Retinal pigment epithelial cell (primary cell): ENCODE measurements at regions not wholly inside any gene's neighbourhood (a gene's known extent, or its start where the extent isn't known, plus 50 kb on each side); places are given as distances from the start of the nearest gene placed in this dataset.
A peak's percentile ranks its signal among the peaks of the same experiment; 100 is the strongest.

ENCODE experiments used
- DNase-seq: peaks from one replicate; pipeline ENCODE4 v3.0.0-alpha.2; 2010; ENCODE audit warnings: low read depth
- H3K4me3 ChIP-seq: 2 replicates; pipeline ENCODE4 v1.5.1; 2011; ENCODE audit warnings: mild to moderate bottlenecking, low read length, control low read depth, moderate library complexity
- TF ChIP-seq, protein P1 (sequence below): conservative IDR thresholded peaks from 2 replicates; pipeline ENCODE4 v1.5.1; 2011; ENCODE audit warnings: low read depth, low read length, control low read depth, inconsistent platforms

DNA sequence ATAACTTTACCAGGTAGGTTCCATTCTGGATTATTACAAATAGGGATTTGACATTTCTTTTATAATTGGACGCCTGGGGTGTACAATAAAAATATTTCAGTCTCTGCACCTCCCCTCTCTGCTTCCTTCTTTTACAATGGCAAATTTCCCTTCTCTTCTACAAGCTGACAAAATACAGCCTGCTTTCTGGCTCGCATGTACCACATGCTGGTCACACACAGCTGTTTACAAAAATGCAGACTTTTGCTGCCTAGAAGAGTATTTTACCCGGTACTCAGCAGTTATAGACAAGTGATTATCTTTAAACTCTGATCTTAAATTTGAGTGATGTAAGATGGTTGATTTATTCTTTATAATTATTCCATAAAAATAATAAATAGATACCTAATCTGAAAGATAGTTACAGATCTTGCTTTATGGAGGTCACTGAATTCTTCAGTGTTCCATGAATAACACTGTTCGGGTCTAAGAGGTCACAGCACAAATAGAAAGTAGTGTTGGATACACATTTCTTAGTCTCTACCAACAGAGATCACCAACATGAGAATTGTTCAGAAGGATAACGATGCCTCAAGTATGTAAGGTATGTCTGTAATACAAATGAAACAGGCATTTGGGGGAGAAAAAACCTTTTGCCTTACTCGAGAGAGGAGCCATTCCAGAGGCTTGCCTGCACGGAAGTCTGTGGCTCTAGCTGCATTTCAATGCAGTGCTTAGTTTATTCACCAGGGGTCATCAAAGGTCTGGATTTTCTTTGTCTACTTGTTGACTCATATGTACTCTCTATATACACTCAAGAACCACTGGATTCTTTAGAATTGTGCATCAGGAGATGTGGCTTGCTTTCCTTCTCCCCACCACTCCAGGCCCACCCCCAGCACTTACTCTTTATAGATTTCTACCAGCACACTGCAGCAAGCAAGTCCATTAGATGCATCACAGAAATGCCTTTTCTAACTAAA lies 206.6 kb upstream of the RFX3 start:
- no peak overlapping the region for H3K4me3 ChIP-seq
- TF ChIP-seq, protein P1, sequence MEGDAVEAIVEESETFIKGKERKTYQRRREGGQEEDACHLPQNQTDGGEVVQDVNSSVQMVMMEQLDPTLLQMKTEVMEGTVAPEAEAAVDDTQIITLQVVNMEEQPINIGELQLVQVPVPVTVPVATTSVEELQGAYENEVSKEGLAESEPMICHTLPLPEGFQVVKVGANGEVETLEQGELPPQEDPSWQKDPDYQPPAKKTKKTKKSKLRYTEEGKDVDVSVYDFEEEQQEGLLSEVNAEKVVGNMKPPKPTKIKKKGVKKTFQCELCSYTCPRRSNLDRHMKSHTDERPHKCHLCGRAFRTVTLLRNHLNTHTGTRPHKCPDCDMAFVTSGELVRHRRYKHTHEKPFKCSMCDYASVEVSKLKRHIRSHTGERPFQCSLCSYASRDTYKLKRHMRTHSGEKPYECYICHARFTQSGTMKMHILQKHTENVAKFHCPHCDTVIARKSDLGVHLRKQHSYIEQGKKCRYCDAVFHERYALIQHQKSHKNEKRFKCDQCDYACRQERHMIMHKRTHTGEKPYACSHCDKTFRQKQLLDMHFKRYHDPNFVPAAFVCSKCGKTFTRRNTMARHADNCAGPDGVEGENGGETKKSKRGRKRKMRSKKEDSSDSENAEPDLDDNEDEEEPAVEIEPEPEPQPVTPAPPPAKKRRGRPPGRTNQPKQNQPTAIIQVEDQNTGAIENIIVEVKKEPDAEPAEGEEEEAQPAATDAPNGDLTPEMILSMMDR = peak; percentile 71
- DNase-seq = peak; percentile 60

DNA sequence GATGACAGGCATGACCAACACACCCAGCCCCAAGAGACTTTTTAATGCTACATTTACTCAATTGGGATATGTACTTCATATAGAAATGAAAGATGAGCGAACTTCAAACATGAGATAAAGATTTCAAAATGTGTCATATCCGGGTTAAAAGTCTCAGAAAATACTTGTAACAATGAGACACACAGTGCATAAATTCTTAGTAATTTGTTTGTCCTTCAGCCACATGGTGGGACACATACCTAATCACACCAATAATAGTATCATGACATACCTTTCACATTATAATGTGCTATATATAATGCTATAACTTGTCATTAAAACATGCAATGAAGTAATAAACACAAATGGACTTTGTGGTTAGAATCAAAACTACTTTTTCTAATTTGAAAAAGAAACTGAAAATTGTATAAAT lies 204.7 kb upstream of the RFX3 start:
- TF ChIP-seq, protein P1 = no peak
- no peak overlapping the region for H3K4me3 ChIP-seq
- DNase-seq = no peak

DNA sequence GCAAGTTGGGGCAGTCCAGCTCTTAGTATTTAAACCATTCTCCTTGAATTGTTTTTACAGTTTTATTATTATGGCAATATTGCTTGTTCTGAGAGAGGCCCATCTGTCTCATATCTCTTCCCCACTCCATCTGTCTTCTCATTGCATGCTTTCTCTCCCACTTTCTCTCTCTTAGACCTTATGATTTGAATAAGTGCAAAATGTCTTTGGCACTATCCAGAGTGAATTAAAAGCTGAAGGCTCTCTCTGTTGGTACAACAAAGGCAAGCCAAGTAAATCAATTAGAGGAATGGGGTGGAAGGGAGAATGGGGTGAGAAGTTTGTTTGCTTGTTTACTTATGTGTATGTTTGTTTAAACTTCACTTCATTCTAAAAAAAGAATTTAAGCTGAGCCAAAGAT lies 195.3 kb upstream of the RFX3 start:
- DNase-seq = no peak
- TF ChIP-seq, protein P1 = no peak
- H3K4me3 ChIP-seq = no peak overlapping the region

DNA sequence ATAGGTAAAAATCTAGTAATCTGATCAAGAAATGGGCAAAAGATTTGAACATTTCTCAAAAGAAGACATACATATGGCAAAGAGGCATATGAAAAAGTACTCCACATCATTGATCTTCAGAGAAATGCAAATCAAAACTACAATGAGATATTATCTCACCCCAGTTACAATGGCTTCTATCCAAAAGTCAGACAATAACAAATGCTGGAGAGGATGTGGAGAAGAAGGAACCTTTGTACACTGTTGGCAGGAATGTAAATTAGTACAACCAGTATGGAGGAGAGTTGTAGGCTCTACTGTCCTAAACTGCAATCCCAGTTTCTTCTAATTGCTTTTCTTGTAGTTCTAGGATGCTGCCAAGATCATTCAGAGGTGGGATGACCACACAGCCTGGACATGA lies 193.5 kb upstream of the RFX3 start:
- no peak overlapping the region for H3K4me3 ChIP-seq
- DNase-seq = no peak
- TF ChIP-seq, protein P1 = no peak

DNA sequence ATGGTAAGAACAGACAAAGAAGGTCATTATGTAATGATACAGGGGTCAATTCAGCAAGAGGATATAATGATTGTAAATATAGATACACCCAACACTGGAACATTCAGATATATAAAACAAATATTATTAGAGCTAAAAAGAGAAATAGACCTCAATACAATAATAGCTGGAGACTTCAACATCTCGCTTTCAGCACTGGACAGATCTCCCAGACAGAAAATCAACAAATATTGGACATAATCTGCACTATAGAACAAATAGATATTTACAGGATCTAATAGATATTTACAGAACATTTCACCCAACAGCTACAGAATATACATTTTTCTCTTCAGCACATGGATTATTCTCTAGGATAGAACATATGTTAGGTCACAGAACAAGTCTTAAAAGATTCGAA lies 190.6 kb upstream of the RFX3 start:
- TF ChIP-seq, protein P1 = no peak

DNA sequence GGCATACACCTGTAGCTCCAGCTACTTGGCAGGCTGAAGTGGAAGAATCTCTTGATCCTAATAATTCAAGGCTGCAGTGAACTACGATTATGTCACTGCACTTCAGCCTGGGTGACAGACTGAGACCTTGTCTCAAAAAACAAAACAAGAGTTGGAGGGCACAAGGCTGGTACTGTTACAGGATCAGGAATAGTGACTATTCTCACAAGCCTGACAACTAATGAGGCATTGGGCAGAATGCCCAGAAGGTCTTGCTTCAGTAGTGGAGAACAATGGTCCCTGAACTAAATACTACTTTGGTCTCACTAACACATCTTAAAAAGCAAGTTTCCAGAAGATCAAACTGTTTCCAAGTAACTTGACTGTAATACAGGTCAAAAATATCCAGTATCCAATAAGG lies 182.9 kb upstream of the RFX3 start:
- H3K4me3 ChIP-seq = no peak overlapping the region
- peak; percentile 90 for DNase-seq
- TF ChIP-seq, protein P1 = no peak

More for the DNA sequence above, 190.6 kb upstream of the RFX3 start:
- DNase-seq = no peak
- no peak overlapping the region for H3K4me3 ChIP-seq

DNA sequence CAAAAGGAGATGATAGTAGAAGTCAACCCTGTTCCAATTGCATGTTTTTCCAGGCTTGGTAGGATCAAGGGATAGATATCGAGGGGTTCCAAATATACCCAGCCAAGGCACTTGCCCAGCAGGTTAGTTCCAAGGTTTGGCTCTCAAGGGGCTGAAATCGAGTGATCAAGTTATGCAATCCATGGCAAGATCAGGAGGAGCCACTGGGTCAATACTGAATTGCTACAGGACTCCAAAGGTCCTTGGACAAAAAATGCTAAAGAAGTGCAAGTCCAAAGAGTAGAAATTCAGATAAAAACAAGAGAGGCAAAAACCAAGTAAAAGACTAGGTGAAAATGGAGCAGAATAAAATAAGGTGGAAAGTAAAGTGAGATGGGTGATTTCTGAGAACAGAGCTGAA lies 179.1 kb upstream of the RFX3 start:
- no peak overlapping the region for H3K4me3 ChIP-seq
- TF ChIP-seq, protein P1 = no peak
- no peak for DNase-seq
